GM23338 (cell line): ENCODE measurements at regions not wholly inside any gene's neighbourhood (a gene's known extent, or its start where the extent isn't known, plus 50 kb on each side); places are given as distances from the start of the nearest gene placed in this dataset.

Source experiments
- CREB1 ChIP-seq: fragments of 250-450 bp; sonication (Bioruptor Pico); IDR thresholded peaks from 2 replicates; pipeline ENCODE4 v1.5.0; 2020; ENCODE audit warnings: low read depth, mild to moderate bottlenecking, moderate library complexity
- CTCF ChIP-seq, 2 experiments: fragments of 200-600 bp in 1 of 2; sonication (generic) in 1 of 2; conservative IDR thresholded peaks; 2 replicates each; pipeline versions ENCODE4 v1.5.1 to v1.6.1; 2016 to 2017; ENCODE audit warnings: antibody characterized with exemption in 2 of 2, low read depth in 2 of 2, mild to moderate bottlenecking in 2 of 2, moderate library complexity in 1 of 2
- EZH2 ChIP-seq: fragments of 200-600 bp; sonication (generic); IDR thresholded peaks from one replicate; pipeline ENCODE4 v1.8.0; 2017; ENCODE audit warnings: antibody characterized with exemption, mild to moderate bottlenecking, low read depth; ENCODE audit not compliant: unreplicated experiment
- EZH2phosphoT487 ChIP-seq: fragments of 200-600 bp; sonication (generic); IDR thresholded peaks from one replicate; pipeline ENCODE4 v1.8.1; 2018; ENCODE audit warnings: antibody characterized with exemption; ENCODE audit not compliant: unreplicated experiment
- POLR2AphosphoS5 ChIP-seq: IDR thresholded peaks from 2 replicates; pipeline ENCODE4 v1.6.1; 2016; ENCODE audit warnings: antibody characterized with exemption, low read depth
- STAT1 ChIP-seq: IDR thresholded peaks from one replicate; pipeline ENCODE4 v1.6.1; 2016; ENCODE audit warnings: antibody characterized with exemption; ENCODE audit not compliant: unreplicated experiment
- TF ChIP-seq, protein P1 (sequence below): IDR thresholded peaks from 2 replicates; pipeline ENCODE4 v1.6.1; 2016; ENCODE audit warnings: antibody characterized with exemption

DNA sequence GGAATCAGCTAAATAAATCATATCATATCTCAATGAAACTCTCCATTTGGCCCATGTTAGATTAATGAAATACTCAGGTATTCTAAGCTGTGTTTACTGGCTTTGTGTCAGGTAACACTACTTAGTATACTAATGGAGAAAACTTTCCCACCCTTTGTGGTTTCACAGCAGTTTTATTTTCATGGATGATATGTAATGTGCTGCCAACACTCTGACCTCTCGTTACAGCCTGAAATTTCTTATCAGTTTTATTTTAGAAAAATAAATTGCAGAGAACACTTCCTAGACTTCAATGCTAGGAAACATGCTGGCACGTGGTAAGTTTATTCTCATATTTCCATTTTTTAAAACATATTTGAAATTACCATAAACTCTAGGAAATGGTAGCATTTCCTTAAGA lies 758.9 kb downstream of the LIG4 start:
- TF ChIP-seq CTCF (conservative IDR thresholded peaks at IDR 0.05; ENCODE audit: low read depth in 2 of 2) (no peak), POLR2AphosphoS5 (no peak), EZH2phosphoT487 (no peak), EZH2 (no peak), CREB1 (CRISPR knock-in tag) (no peak), STAT1 (no peak)
- TF ChIP-seq, protein P1, sequence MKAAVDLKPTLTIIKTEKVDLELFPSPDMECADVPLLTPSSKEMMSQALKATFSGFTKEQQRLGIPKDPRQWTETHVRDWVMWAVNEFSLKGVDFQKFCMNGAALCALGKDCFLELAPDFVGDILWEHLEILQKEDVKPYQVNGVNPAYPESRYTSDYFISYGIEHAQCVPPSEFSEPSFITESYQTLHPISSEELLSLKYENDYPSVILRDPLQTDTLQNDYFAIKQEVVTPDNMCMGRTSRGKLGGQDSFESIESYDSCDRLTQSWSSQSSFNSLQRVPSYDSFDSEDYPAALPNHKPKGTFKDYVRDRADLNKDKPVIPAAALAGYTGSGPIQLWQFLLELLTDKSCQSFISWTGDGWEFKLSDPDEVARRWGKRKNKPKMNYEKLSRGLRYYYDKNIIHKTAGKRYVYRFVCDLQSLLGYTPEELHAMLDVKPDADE: no peak
